ENCODE measurements at regions not wholly inside any gene's neighbourhood (a gene's known extent, or its start where the extent isn't known, plus 50 kb on each side); places are given as distances from the start of the nearest gene placed in this dataset.

DNA sequence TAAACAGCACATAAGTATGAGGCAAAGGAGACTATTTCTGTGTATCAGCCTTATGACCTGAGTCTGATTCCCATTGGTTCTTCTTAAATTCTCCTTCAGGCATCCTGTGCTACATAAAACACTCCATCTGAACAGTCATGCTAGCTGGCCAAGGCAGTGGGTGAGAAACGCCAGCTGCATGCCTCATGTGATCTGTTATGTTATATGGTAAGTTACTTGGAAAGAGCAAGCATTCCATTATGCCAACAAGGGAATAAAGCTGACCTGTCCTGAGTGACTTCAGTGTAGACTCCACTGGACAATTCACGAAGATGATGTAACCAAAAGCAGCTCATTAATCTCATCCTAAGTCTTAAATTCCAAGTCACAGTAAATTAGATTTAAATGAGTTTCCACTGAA, 216.5 kb upstream of the FN1 start:
- TF ChIP-seq, protein P1, sequence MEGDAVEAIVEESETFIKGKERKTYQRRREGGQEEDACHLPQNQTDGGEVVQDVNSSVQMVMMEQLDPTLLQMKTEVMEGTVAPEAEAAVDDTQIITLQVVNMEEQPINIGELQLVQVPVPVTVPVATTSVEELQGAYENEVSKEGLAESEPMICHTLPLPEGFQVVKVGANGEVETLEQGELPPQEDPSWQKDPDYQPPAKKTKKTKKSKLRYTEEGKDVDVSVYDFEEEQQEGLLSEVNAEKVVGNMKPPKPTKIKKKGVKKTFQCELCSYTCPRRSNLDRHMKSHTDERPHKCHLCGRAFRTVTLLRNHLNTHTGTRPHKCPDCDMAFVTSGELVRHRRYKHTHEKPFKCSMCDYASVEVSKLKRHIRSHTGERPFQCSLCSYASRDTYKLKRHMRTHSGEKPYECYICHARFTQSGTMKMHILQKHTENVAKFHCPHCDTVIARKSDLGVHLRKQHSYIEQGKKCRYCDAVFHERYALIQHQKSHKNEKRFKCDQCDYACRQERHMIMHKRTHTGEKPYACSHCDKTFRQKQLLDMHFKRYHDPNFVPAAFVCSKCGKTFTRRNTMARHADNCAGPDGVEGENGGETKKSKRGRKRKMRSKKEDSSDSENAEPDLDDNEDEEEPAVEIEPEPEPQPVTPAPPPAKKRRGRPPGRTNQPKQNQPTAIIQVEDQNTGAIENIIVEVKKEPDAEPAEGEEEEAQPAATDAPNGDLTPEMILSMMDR (IDR thresholded peaks at IDR 0.05): no peak
- TF ChIP-seq, protein P2, sequence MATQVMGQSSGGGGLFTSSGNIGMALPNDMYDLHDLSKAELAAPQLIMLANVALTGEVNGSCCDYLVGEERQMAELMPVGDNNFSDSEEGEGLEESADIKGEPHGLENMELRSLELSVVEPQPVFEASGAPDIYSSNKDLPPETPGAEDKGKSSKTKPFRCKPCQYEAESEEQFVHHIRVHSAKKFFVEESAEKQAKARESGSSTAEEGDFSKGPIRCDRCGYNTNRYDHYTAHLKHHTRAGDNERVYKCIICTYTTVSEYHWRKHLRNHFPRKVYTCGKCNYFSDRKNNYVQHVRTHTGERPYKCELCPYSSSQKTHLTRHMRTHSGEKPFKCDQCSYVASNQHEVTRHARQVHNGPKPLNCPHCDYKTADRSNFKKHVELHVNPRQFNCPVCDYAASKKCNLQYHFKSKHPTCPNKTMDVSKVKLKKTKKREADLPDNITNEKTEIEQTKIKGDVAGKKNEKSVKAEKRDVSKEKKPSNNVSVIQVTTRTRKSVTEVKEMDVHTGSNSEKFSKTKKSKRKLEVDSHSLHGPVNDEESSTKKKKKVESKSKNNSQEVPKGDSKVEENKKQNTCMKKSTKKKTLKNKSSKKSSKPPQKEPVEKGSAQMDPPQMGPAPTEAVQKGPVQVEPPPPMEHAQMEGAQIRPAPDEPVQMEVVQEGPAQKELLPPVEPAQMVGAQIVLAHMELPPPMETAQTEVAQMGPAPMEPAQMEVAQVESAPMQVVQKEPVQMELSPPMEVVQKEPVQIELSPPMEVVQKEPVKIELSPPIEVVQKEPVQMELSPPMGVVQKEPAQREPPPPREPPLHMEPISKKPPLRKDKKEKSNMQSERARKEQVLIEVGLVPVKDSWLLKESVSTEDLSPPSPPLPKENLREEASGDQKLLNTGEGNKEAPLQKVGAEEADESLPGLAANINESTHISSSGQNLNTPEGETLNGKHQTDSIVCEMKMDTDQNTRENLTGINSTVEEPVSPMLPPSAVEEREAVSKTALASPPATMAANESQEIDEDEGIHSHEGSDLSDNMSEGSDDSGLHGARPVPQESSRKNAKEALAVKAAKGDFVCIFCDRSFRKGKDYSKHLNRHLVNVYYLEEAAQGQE (IDR thresholded peaks at IDR 0.05; ENCODE audit: insufficient read depth in 1 of 2, low read depth in 2 of 2, low read length in 1 of 2): no peak
- TF ChIP-seq POLR2AphosphoS5 (IDR thresholded peaks at IDR 0.05; ENCODE audit: low read depth, low read length): no peak
- no peak for TF ChIP-seq TCF7L2 (IDR thresholded peaks at IDR 0.05; ENCODE audit: low read depth, low read length)
- no peak for TF ChIP-seq SIN3A (IDR thresholded peaks at IDR 0.05; ENCODE audit: borderline replicate concordance, insufficient read depth, low read depth, low read length)
